G401 (cell line): ENCODE measurements at regions not wholly inside any gene's neighbourhood (a gene's known extent, or its start where the extent isn't known, plus 50 kb on each side); places are given as distances from the start of the nearest gene placed in this dataset.

Experiments used
- DNase-seq: peaks from one replicate; pipeline ENCODE4 v3.0.0-alpha.2; 2015; ENCODE audit warnings: low spot score
- in situ Hi-C: cut with HindIII; loops from 2 replicates; pipeline ENCODE4 v1.10.0; 2016; ENCODE audit warnings: low sequenced_read_pairs, mixed read lengths

DNA sequence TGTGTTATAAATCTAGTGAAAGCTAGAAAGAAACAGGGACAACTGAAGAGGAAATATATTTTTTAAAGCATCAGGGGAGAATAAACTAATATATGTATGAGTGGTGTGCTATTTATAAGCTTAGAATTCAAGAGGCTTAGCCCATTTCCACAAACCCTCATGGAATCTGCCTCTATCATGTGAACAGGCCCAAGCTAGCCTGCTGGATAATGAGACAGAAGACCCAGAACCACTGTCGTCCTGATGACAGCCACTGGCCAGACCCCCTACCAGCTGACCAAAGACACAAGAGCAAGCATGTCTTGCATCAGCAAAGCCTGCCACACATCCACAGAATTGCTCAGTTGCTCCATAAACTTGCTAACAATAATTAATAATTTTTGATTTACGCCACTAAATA, 382.3 kb upstream of the NXPH2 start:
- in situ Hi-C loops = no loop called here

DNA sequence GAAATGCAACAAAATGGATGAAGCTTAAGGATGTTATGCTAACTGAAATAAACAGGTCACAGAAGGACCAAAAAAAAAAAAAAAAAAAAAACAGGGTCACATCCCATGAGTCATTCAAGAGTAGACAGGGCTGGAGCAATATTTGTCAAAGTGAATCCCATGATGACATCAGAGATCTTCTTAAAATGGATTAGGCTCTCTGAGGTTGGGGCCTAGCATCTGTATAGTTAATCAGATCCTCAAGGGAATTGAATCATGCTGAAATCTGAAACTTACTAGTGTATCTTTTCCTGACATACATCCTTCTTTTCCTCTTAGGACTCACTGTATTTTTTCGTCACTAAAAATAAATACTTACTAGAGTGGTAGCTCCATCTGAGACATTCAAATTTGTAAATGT, 380.6 kb upstream of the NXPH2 start:
- DNase-seq = no peak
- in situ Hi-C loops = no loop called here

More for the DNA sequence above, 382.3 kb upstream of the NXPH2 start:
- no peak for DNase-seq

- DNase-seq = no peak
- in situ Hi-C loops = no loop called here
Observed at GRCh38 chr2:139159177-139159576, 379.0 kb upstream of the NXPH2 start.

DNA sequence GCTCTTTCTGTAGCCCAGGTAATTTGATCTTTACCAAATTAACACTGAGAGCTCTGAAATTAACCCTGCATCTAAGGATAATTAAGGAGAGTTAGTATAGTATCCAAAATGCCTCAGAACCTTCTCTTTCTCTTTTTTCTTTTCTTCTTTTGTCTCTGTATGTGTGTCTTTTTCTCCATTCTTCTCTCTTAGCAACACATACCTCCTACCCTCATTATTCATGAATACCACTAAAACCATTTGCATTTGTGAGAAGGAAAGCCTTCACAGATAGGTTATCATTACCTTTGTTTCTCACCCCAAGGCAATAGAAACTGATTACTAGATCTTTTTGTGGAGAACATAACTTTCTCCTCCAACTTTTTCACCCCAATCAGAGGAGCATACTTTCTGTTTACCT, 376.5 kb upstream of the NXPH2 start:
- DNase-seq = no peak
- in situ Hi-C loops = no loop called here

DNA sequence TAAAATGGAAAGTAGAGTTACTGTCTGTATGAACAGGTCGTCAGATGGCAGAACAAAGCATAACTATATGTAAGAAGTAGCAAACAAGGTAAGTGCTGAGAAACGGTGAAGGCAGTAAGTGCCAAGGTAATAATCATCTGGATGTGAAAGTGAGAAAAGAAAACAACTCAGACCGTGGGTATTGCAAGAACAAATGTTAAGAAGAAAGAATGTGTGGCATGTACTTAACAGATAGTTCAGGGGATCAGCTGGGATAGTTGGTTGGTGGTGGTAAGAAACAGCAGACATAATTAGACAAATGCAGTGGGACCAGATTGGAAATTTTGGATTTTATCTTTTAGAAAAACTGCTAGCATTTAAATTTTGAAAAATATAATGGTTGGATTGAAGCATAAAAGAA, 375.8 kb upstream of the NXPH2 start:
- no peak for DNase-seq
- in situ Hi-C loops = no loop called here

GRCh38 chr2:139142252-139142880, 362.2 kb upstream of the NXPH2 start:
- in situ Hi-C loops = no loop called here
- DNase-seq = no peak

DNA sequence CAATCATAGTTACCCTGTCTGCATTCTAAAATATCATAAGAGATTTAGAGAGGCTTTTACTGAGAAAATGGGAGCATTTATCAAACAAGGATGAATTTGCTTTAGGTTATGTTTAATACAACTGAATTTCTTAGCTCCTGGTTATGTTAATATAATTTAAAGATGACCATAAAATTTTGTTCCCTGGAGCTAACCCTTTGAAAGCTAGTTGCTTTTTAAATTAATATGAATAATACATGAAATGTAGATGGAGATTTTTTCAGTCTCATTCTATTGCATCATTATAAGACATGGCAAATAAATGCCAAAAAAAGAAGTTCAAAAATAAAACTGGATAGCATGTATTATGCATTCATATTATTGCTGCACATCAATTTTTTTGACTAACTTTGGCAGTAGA, 344.1 kb upstream of the NXPH2 start:
- in situ Hi-C loops = no loop called here
- no peak for DNase-seq

DNA sequence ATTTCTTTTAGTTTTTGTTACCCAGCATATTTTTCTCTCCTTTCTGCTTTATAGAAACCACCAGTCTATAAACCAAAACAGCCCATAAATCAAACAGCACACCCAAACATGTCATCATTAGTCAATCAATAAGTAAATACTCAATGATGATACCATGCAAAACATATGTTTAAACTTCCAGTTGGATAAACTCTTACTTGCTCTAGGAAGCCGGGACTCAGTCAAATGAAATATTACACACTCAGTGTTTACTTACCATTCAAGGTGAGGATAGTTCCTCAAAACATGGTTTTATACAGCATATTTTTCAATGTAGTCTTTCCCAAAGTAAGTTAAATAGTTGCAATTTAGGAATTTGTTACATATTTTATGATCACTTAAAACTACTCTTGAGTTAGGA, 343.6 kb upstream of the NXPH2 start:
- in situ Hi-C loops = no loop called here
- DNase-seq = no peak

- no peak for DNase-seq
- in situ Hi-C loops = no loop called here
Observed at GRCh38 chr2:139122711-139123158, 342.5 kb upstream of the NXPH2 start.

GRCh38 chr2:139099721-139100120, 319.5 kb upstream of the NXPH2 start:
- DNase-seq = no peak
- in situ Hi-C loops = no loop called here

GRCh38 chr2:139098961-139099360, 318.8 kb upstream of the NXPH2 start:
- no peak for DNase-seq
- in situ Hi-C loops = no loop called here

GRCh38 chr2:139083121-139083520, 302.9 kb upstream of the NXPH2 start:
- in situ Hi-C loops = no loop called here
- no peak for DNase-seq

- in situ Hi-C loops = no loop called here
- no peak for DNase-seq
Observed at GRCh38 chr2:139080244-139080643, 300.1 kb upstream of the NXPH2 start.

DNA sequence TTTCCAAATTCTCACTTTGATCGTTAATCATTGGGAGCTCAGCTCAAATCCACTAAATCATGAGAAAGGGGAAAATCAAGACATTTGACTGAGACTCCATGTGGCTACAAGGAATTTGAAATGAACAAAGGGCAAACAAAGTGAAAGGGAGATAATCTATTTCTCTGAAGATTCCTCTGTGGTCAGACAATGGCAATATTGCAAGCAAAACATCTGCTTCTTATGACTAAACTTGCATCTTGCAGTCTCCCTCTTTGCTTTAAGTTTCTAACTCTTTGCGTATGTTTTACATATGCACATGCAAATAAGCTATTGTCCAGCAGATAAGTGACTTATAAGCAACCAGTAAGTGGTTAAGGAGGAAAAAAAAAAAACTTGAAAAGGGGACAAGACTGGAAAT, 299.1 kb upstream of the NXPH2 start:
- in situ Hi-C loops = no loop called here
- no peak for DNase-seq

DNA sequence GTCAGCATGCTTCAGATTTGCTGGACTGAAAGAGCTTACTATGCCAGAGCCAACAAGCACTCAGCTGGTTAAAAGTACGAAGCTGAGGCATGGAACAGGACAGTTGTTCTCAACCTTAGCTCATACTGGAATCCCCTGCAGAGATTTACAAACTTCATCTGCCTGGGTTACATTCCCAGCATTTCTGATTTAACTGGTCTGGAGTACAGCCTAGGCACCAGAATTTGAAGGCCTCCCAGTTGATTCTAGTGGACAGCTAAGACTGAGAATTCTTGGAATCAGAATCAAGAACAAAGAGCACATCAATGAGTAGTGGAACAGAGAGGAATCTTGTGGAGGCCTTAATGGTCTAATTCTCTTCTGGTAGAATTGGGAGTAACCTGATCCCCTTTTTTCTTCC, 298.2 kb upstream of the NXPH2 start:
- DNase-seq = no peak
- in situ Hi-C loops = no loop called here

GRCh38 chr2:139077099-139077737, 297.0 kb upstream of the NXPH2 start:
- no peak for DNase-seq
- in situ Hi-C loops = no loop called here

DNA sequence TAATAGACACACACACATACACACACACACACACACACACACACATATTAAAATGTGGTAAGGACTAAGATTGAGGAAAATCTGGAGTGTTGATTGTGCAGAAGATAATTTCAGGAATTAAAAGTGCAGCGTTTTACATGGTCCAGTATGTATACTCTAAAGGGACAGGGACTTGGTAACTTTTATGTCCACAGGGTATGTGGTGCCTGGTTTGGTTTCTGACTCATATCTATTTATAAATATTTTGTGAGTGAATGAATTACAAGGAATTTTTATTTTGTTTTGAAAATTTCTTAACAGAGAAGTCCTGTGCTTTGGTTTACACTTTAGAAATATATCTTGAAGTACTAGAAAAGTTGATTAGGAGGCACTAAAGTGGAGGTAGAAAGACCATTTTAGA, 287.7 kb upstream of the NXPH2 start:
- in situ Hi-C loops = no loop called here
- no peak for DNase-seq

DNA sequence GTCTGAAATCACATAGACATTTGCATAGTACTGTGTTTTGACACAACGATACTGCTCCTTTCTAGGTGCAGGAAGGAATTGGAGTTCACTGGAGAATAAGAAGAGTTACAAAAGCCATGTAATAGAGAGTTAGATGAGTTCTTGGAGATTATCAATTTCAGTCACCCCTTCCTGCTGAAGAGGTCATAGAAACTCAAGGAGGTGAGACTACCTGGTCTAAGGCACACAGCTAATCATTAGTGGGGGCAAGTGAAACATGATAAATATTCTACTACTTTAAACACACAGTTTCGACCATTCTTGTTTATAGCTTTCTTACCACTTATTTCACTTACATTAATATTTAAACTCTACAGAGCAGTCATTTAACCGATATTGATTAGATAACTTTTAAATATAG, 286.9 kb upstream of the NXPH2 start:
- DNase-seq = no peak
- in situ Hi-C loops = no loop called here

DNA sequence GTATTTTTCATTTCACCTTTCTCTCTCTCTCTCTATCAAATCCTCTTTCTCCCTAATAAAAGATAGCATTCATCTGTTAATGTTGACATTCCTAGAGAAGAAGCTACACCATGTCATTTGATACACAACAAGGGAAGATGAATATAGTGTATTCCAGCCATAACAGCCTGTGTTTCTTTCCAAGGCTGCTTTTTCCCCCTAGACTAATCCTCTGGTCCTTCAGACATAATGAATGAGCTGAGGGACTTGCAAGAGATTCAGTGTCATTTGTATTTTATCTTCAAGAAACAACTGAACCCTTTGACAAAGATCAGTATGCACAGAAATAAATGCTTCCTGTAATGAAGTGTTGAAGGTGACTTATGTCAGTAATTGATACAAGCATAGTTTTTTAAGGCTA, 284.0 kb upstream of the NXPH2 start:
- in situ Hi-C loops = no loop called here
- no peak for DNase-seq

- no peak for DNase-seq
- in situ Hi-C loops = no loop called here
Observed at GRCh38 chr2:139059617-139060016, 279.4 kb upstream of the NXPH2 start.

GRCh38 chr2:139055202-139055601, 275.0 kb upstream of the NXPH2 start:
- in situ Hi-C loops = no loop called here
- DNase-seq = no peak
